Nephron (organoid): ENCODE measurements at regions not wholly inside any gene's neighbourhood (a gene's known extent, or its start where the extent isn't known, plus 50 kb on each side); places are given as distances from the start of the nearest gene placed in this dataset.

Experiments
- H3K27ac Mint-ChIP-seq, 3 experiments: 2 replicates each; pipeline ENCODE4 v1.8.0; 2020; ENCODE audit warnings: mixed read lengths in 3 of 3, mild to moderate bottlenecking in 2 of 3, moderate library complexity in 1 of 3
- H3K27me3 Mint-ChIP-seq: 2 replicates; pipeline ENCODE4 v1.8.0; 2021; ENCODE audit warnings: low read depth, mild to moderate bottlenecking, moderate library complexity, mixed read lengths
- H3K36me3 Mint-ChIP-seq: 2 replicates; pipeline ENCODE4 v1.8.0; 2020; ENCODE audit warnings: low read depth, mixed read lengths
- H3K4me1 Mint-ChIP-seq: 2 replicates; pipeline ENCODE4 v1.8.0; 2020; ENCODE audit warnings: mixed read lengths
- H3K4me3 Mint-ChIP-seq, 3 experiments: 2 replicates each; pipeline ENCODE4 v1.8.0; 2020; ENCODE audit warnings: mild to moderate bottlenecking in 3 of 3, mixed read lengths in 3 of 3, moderate library complexity in 2 of 3
- H3K9me3 Mint-ChIP-seq: 2 replicates; pipeline ENCODE4 v1.8.0; 2020; ENCODE audit warnings: mixed read lengths
- TF ChIP-seq, protein P1 (sequence below), 3 experiments: fragments of 200-600 bp; sonication (generic); IDR thresholded peaks; one replicate each; pipeline ENCODE4 v1.5.0; 2021; ENCODE audit warnings: antibody characterized with exemption in 3 of 3; ENCODE audit not compliant: unreplicated experiment in 3 of 3

DNA sequence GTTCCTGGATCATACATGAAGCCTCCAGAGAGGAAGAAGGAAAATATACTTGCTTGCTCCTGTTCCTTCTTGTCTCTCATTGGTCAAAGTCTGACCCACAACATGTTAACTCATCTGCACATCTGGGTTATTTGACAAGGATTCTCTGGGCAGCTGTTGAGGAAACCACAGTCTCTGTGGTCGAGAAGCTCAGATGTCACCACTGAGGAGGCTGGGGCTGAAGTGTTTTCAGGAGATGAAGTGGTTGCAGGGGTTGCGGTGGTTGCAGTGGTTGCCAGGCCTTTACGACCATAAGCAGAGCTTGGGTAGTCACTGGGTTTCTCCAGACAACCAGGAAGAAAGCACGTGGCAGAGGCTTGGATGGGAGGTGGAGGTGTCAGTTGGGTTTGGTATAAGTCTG lies 265.0 kb upstream of the LRIG3 start:
- TF ChIP-seq, protein P1, sequence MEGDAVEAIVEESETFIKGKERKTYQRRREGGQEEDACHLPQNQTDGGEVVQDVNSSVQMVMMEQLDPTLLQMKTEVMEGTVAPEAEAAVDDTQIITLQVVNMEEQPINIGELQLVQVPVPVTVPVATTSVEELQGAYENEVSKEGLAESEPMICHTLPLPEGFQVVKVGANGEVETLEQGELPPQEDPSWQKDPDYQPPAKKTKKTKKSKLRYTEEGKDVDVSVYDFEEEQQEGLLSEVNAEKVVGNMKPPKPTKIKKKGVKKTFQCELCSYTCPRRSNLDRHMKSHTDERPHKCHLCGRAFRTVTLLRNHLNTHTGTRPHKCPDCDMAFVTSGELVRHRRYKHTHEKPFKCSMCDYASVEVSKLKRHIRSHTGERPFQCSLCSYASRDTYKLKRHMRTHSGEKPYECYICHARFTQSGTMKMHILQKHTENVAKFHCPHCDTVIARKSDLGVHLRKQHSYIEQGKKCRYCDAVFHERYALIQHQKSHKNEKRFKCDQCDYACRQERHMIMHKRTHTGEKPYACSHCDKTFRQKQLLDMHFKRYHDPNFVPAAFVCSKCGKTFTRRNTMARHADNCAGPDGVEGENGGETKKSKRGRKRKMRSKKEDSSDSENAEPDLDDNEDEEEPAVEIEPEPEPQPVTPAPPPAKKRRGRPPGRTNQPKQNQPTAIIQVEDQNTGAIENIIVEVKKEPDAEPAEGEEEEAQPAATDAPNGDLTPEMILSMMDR (IDR thresholded peaks at IDR 0.05; ENCODE audit: unreplicated experiment in 3 of 3) = no peak
- no peaks in the 10 kb centered on the region for H3K27me3 Mint-ChIP-seq
- H3K4me3 Mint-ChIP-seq = no peak overlapping the region
- H3K9me3 Mint-ChIP-seq = no peaks in the 10 kb centered on the region
- H3K36me3 Mint-ChIP-seq = no peaks in the 10 kb centered on the region
- H3K27ac Mint-ChIP-seq = no peak overlapping the region
- no peaks in the 10 kb centered on the region for H3K4me1 Mint-ChIP-seq

DNA sequence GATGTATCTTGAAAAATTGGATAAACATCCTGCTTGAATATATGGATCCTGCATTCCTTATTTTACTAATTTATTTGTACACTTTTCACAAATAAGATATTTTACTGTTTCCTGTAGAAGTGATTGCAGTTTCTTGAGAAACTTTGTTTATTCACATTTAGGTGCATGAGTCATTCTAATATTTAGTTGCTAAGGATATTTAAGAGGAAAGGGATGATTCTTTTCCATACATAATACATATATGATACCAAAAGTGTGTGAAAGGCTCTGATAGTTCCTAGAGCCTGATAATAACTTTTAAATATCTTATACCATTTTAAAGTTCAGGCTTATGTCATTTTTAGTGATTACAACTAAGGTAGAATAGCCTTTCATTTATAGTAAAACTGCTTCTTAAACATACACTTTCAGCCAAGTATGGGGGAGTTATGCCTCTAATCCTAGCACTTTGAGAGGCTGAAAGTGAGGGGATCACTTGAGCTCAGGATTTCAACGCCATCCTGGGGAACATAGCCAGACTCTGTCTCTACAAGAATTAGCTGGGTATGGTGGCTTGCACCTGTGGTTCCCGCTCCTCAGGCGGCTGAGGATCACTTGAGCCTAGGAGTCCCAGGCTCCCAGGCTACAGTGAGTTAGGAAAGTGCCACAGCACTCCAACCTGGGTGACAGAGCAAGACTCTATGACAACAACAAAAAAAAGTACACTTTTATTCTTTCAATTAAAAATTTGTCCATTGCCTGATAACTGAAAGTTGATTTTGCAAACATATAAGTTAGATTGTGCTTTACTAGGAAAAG lies 262.6 kb upstream of the LRIG3 start:
- Mint-ChIP-seq H3K9me3 (no peaks in the 10 kb centered on the region), H3K4me1 (no peaks in the 10 kb centered on the region), H3K27ac (no peak overlapping the region), H3K36me3 (no peaks in the 10 kb centered on the region), H3K27me3 (no peaks in the 10 kb centered on the region), H3K4me3 (no peak overlapping the region)
- TF ChIP-seq, protein P1 (IDR thresholded peaks at IDR 0.05; ENCODE audit: unreplicated experiment in 3 of 3) = no peak

DNA sequence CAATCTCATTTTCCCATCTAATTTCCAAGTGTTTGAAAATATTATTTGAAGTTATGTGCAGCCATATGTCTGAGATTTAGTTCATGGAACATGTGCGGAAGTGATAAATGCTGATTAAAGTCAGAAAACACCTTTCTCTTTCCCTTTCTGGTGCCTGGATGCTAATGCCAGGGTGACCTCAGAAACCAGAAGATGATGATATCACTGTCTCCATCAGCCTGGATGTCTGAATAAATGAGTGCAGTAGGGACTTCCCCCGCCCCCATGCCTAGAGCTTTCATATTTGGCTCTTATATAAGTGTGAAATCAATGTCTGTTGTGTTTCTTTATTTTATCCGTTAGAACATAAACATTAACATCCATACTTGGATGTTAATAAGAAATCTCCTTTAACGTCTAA lies 261.9 kb upstream of the LRIG3 start:
- Mint-ChIP-seq H3K4me1 (no peaks in the 10 kb centered on the region), H3K4me3 (no peak overlapping the region), H3K27me3 (no peaks in the 10 kb centered on the region), H3K36me3 (peaks cover 2% of the 10 kb centered on the region), H3K9me3 (peaks cover 4% of the 10 kb centered on the region), H3K27ac (no peak overlapping the region)
- TF ChIP-seq, protein P1 (IDR thresholded peaks at IDR 0.05; ENCODE audit: unreplicated experiment in 3 of 3) = no peak

DNA sequence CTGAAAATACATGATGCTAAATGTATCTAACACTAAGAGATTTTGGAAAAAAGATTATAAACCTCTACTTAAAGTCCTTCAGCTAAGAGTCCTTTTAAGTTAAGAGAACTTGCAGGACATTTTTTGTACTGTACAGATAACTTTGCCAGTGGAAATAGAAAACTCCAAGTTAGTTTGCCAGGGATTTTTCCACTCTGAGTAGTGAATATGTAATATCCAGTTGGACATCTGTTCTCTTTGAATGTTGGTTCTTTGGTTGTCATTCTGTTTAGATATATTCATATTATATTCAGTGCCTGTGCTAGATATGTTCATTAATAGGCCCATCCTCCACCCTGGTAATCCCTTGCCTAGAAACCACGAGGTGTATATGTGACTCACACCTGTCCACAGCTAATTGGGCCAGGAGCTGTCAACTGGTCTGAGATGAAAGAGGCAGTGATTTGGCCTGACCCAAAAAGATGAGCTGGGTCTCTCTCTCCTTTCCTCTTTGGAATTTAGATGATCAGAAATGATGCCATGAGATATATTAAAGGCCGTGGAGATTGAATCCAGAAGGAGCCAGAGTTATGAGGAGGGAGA lies 261.0 kb upstream of the LRIG3 start:
- no peaks in the 10 kb centered on the region for H3K4me1 Mint-ChIP-seq
- no peak overlapping the region for H3K27ac Mint-ChIP-seq
- peaks cover 5% of the 10 kb centered on the region for H3K9me3 Mint-ChIP-seq
- H3K36me3 Mint-ChIP-seq = peaks cover 3% of the 10 kb centered on the region
- TF ChIP-seq, protein P1 (IDR thresholded peaks at IDR 0.05; ENCODE audit: unreplicated experiment in 3 of 3) = no peak
- no peak overlapping the region for H3K4me3 Mint-ChIP-seq
- no peaks in the 10 kb centered on the region for H3K27me3 Mint-ChIP-seq

DNA sequence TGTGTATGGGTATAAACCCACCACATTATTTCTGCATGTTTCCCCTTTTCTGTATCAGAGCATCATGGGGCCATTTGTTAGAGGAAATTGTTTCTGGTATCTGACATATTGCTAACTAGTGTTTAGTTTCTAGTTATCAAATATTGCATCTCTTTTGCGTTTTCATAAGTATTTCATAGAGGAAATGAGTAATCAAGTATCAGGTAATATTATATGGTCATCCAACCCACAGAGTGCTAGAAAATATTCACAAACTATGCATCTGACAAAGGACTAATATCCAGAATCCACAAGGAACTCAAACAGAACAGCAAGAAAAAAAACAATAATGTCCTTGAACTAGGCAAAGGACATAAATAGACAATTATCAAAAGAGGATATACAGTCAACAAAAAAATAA lies 258.9 kb upstream of the LRIG3 start:
- H3K4me3 Mint-ChIP-seq = no peak overlapping the region
- TF ChIP-seq, protein P1 (IDR thresholded peaks at IDR 0.05; ENCODE audit: unreplicated experiment in 3 of 3) = no peak
- H3K36me3 Mint-ChIP-seq = peaks cover 3% of the 10 kb centered on the region
- H3K27ac Mint-ChIP-seq = no peak overlapping the region
- no peaks in the 10 kb centered on the region for H3K4me1 Mint-ChIP-seq
- peaks cover 5% of the 10 kb centered on the region for H3K9me3 Mint-ChIP-seq
- no peaks in the 10 kb centered on the region for H3K27me3 Mint-ChIP-seq

DNA sequence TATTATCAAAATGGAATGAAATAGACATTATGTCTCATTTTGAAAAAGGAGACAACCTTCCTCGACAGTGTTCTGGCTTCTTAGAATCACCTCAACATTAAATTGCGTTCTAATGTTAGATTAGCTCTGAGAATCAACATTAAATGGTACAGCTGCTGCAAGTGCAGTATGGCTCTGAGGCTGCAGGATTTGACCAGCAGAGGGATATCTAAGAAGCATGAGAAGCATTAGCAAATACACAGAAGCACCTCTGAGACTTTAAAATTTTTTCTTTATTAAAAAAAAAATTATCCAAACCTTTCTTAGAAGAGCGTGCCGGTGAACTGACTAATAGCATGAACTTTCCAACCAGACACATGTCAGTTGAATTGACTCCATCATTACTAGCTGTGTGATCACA lies 253.4 kb upstream of the LRIG3 start:
- H3K4me3 Mint-ChIP-seq = no peak overlapping the region
- no peak overlapping the region for H3K27ac Mint-ChIP-seq
- H3K4me1 Mint-ChIP-seq = peaks cover 2% of the 10 kb centered on the region
- H3K36me3 Mint-ChIP-seq = peaks cover 3% of the 10 kb centered on the region
- TF ChIP-seq, protein P1 (IDR thresholded peaks at IDR 0.05; ENCODE audit: unreplicated experiment in 3 of 3) = peak in 2 of 3 experiments; percentile 25 to 42
- peaks cover 5% of the 10 kb centered on the region for H3K9me3 Mint-ChIP-seq
- no peaks in the 10 kb centered on the region for H3K27me3 Mint-ChIP-seq
